Thoracic aorta (tissue), 2 donors: ENCODE measurements at regions not wholly inside any gene's neighbourhood (a gene's known extent, or its start where the extent isn't known, plus 50 kb on each side); places are given as distances from the start of the nearest gene placed in this dataset.

Experiments used
- ATAC-seq: fragments of 150-250 bp; one replicate; pipeline ENCODE4 v1.8.0; 2017; ENCODE audit warnings: low read depth; ENCODE audit not compliant: insufficient number of reproducible peaks, low FRiP score
- DNase-seq: peaks from one replicate; pipeline ENCODE4 v3.0.0-alpha.2; 2020; ENCODE audit warnings: low spot score
- H3K27ac ChIP-seq, 2 donors: fragments of 200-600 bp; sonication (generic); 1 replicate in 1 of 2; 2 replicates in 1 of 2; pipeline ENCODE4 v1.5.1; 2016; ENCODE audit warnings: mild to moderate bottlenecking in 2 of 2, moderate library complexity in 2 of 2
- H3K27me3 ChIP-seq: fragments of 200-600 bp; sonication (generic); replicated peaks from 2 replicates; pipeline ENCODE4 v1.6.0; 2016; ENCODE audit warnings: mild to moderate bottlenecking; ENCODE audit not compliant: insufficient read depth
- H3K36me3 ChIP-seq: fragments of 200-600 bp; sonication (generic); one replicate; pipeline ENCODE4 v1.5.1; 2016
- H3K4me1 ChIP-seq, 2 donors: fragments of 200-600 bp; sonication (generic); 1 replicate in 1 of 2; 2 replicates in 1 of 2; pipeline versions ENCODE4 v1.5.1 to v1.6.0; 2016; ENCODE audit warnings: low read depth in 2 of 2, mild to moderate bottlenecking in 1 of 2; ENCODE audit not compliant: control insufficient read depth in 1 of 2
- H3K4me3 ChIP-seq: fragments of 200-600 bp; sonication (generic); 2 replicates; pipeline ENCODE4 v1.5.1; 2016; ENCODE audit warnings: mild to moderate bottlenecking
- H3K9me3 ChIP-seq: fragments of 200-600 bp; sonication (generic); 2 replicates; pipeline ENCODE4 v1.5.1; 2016
- CTCF ChIP-seq: fragments of 200-600 bp; sonication (generic); IDR thresholded peaks from one replicate; pipeline ENCODE4 v1.5.1; 2019; ENCODE audit warnings: antibody characterized with exemption

- no peak for TF ChIP-seq CTCF
- Histone ChIP-seq H3K36me3 (no peaks in the 10 kb centered on the region), H3K9me3 (no peaks in the 10 kb centered on the region), H3K4me1 (peaks cover 0 to 12% of the 10 kb centered on the region in 2 donors), H3K27me3 (no peaks in the 10 kb centered on the region), H3K27ac (no peak overlapping the region), H3K4me3 (no peak overlapping the region)
- ATAC-seq (no peak), DNase-seq (no peak)
Measured at GRCh38 chr4:136754810-136755530, 777.3 kb downstream of the PCDH18 start.

GRCh38 chr4:136751556-136751955 is 780.7 kb downstream of the PCDH18 start:
- no peaks in the 10 kb centered on the region for H3K9me3 ChIP-seq
- no peaks in the 10 kb centered on the region for H3K36me3 ChIP-seq
- no peak for TF ChIP-seq CTCF
- no peak overlapping the region for H3K27ac ChIP-seq
- ATAC-seq (no peak), DNase-seq (no peak)
- no peaks in the 10 kb centered on the region for H3K27me3 ChIP-seq
- no peak overlapping the region for H3K4me3 ChIP-seq
- H3K4me1 ChIP-seq = peaks cover 7 to 29% of the 10 kb centered on the region in 2 donors

GRCh38 chr4:136750897-136751296 is 781.4 kb downstream of the PCDH18 start:
- TF ChIP-seq CTCF = no peak
- Histone ChIP-seq H3K27ac (no peak overlapping the region), H3K4me3 (no peak overlapping the region), H3K36me3 (no peaks in the 10 kb centered on the region), H3K4me1 (peaks cover 7 to 29% of the 10 kb centered on the region in 2 donors), H3K27me3 (no peaks in the 10 kb centered on the region), H3K9me3 (no peaks in the 10 kb centered on the region)
- DNase-seq = no peak
- ATAC-seq = no peak

GRCh38 chr4:136749989-136750388 is 782.3 kb downstream of the PCDH18 start:
- Histone ChIP-seq H3K36me3 (no peaks in the 10 kb centered on the region), H3K27ac (no peak overlapping the region), H3K4me1 (peaks cover 7 to 29% of the 10 kb centered on the region in 2 donors), H3K4me3 (no peak overlapping the region), H3K9me3 (no peaks in the 10 kb centered on the region), H3K27me3 (no peaks in the 10 kb centered on the region)
- no peak for TF ChIP-seq CTCF
- no peak for ATAC-seq
- no peak for DNase-seq

- TF ChIP-seq CTCF = no peak
- DNase-seq (no peak), ATAC-seq (no peak)
- no peaks in the 10 kb centered on the region for H3K27me3 ChIP-seq
- H3K4me3 ChIP-seq = no peak overlapping the region
- peaks cover 7 to 29% of the 10 kb centered on the region in 2 donors for H3K4me1 ChIP-seq
- H3K9me3 ChIP-seq = no peaks in the 10 kb centered on the region
- no peak overlapping the region for H3K27ac ChIP-seq
- H3K36me3 ChIP-seq = no peaks in the 10 kb centered on the region
Measured at GRCh38 chr4:136748773-136749172, 783.5 kb downstream of the PCDH18 start.
